Gastrocnemius medialis (tissue), 4 donors: ENCODE measurements at regions not wholly inside any gene's neighbourhood (a gene's known extent, or its start where the extent isn't known, plus 50 kb on each side); places are given as distances from the start of the nearest gene placed in this dataset.

Experiments used
- POLR2A ChIP-seq, 2 donors: fragments of 450-650 bp; IDR thresholded peaks; one replicate each; pipeline ENCODE4 v1.6.1; 2017; ENCODE audit warnings: antibody characterized with exemption in 2 of 2, mild to moderate bottlenecking in 2 of 2, moderate library complexity in 2 of 2
- TF ChIP-seq, protein P1 (sequence below), 5 experiments: fragments of 450-650 bp in 3 of 5; fragments of 200-600 bp in 2 of 5; sonication (generic) in 2 of 5; IDR thresholded peaks in 4 of 5; conservative IDR thresholded peaks in 1 of 5; 1 replicate in 4 of 5; 2 replicates in 1 of 5; pipeline ENCODE4 v1.5.1; 2016 to 2019; ENCODE audit warnings: antibody characterized with exemption in 5 of 5, mild to moderate bottlenecking in 3 of 5, moderate library complexity in 3 of 5

DNA sequence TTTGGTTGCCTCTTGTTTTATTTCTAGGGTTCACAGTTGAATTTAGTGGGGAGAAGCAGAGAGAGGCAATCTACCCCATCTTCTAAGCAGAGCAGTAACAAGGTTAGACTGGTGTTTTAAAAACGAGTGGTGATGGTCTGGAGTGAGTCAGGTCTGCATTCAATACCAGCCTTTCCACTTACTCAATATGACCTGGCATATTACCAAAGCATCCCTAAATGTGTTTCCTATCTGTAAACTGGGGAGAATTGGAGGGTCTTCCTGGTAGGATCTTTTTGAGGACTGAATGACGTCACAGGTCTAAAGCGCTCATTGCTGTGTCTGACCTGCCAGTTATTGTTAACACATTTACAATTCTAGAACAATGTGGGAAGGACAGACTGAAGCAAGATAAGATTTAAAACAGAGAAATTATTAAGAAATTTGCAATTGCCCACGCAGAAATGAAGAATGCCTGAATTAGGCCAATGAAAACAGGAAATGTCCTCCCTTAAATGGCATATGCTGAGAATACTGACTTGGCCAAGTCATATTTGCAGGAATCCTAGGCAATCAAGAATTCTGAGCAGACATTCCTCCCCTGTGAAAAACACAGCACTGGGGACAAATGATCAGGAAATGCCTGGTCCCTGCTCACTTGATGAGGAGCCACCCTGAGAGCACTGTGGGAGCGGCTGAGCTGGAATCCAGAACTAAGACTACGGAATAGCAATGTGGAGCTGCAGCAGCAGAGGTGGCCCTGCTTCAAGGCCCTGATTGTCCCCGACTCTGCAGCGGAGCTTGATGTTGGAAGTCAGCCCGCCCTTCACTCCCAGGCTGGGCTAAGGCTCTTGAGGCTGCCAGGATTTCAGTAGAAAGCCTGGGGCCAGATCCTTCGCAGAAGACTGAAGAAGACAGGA is 184.5 kb upstream of the CXCL12 start:
- no peak for TF ChIP-seq POLR2A (IDR thresholded peaks at IDR 0.05)
- TF ChIP-seq, protein P1, sequence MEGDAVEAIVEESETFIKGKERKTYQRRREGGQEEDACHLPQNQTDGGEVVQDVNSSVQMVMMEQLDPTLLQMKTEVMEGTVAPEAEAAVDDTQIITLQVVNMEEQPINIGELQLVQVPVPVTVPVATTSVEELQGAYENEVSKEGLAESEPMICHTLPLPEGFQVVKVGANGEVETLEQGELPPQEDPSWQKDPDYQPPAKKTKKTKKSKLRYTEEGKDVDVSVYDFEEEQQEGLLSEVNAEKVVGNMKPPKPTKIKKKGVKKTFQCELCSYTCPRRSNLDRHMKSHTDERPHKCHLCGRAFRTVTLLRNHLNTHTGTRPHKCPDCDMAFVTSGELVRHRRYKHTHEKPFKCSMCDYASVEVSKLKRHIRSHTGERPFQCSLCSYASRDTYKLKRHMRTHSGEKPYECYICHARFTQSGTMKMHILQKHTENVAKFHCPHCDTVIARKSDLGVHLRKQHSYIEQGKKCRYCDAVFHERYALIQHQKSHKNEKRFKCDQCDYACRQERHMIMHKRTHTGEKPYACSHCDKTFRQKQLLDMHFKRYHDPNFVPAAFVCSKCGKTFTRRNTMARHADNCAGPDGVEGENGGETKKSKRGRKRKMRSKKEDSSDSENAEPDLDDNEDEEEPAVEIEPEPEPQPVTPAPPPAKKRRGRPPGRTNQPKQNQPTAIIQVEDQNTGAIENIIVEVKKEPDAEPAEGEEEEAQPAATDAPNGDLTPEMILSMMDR (IDR thresholded peaks at IDR 0.05 in 4 of 5, conservative IDR thresholded peaks at IDR 0.05 in 1 of 5), result no peak
